ENCODE measurements at regions not wholly inside any gene's neighbourhood (a gene's known extent, or its start where the extent isn't known, plus 50 kb on each side); places are given as distances from the start of the nearest gene placed in this dataset.

DNA sequence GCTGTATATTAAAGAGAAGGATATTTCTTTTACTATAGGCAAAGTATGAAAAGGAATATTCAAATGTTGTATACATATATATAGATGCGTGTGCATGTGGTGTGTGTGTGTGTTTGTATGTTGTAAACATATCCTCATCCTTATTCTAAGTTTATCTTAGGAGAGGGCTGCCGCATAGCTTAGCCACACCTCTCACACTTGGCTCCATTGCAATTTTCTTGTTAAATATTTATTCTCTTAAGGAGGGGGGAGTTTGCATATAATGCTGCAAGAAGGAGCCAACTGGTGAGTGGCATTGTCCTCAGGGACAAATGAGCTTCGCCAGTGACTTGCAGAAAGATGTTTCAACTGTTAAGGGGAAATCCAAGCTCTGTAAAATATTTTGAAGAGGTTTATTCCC is 360.1 kb upstream of the RND3 start:
- Histone ChIP-seq H2AFZ (no peak overlapping the region), H3F3A (ENCODE audit: insufficient read depth, low read depth) (no peaks in the 10 kb centered on the region), H3K79me2 (ENCODE audit: low read depth) (no peaks in the 10 kb centered on the region), H3K4me3 (no peak overlapping the region), H4K20me1 (ENCODE audit: insufficient read depth) (no peaks in the 10 kb centered on the region), H3K36me3 (ENCODE audit: low read depth) (no peaks in the 10 kb centered on the region), H3K4me1 (replicated peaks; ENCODE audit: insufficient read depth) (no peaks in the 10 kb centered on the region), H3K4me2 (no peak overlapping the region), H3K9me2 (ENCODE audit: insufficient read depth) (no peaks in the 10 kb centered on the region), H3K27me3 (ENCODE audit: insufficient read depth, low read depth) (no peaks in the 10 kb centered on the region), H3K27ac (no peak overlapping the region), H3K9me3 (ENCODE audit: insufficient read depth, low read depth) (no peaks in the 10 kb centered on the region)
- intact Hi-C loops (cut with micrococcal nuclease; ENCODE audit: unreplicated experiment): no loop called here
- ChIA-PET CTCF (no interaction called here), POLR2A (ENCODE audit: unreplicated experiment) (interaction anchor here (0.6 kb wide), 2 partner anchors 35 to 1270 kb away, joined by 4 to 5 read pairs; no protein-coding TSS in a partner anchor)
- no peak for DNase-seq
- BruUV-seq (replicated peaks): no TSS peak
- TF ChIP-seq, protein P1, sequence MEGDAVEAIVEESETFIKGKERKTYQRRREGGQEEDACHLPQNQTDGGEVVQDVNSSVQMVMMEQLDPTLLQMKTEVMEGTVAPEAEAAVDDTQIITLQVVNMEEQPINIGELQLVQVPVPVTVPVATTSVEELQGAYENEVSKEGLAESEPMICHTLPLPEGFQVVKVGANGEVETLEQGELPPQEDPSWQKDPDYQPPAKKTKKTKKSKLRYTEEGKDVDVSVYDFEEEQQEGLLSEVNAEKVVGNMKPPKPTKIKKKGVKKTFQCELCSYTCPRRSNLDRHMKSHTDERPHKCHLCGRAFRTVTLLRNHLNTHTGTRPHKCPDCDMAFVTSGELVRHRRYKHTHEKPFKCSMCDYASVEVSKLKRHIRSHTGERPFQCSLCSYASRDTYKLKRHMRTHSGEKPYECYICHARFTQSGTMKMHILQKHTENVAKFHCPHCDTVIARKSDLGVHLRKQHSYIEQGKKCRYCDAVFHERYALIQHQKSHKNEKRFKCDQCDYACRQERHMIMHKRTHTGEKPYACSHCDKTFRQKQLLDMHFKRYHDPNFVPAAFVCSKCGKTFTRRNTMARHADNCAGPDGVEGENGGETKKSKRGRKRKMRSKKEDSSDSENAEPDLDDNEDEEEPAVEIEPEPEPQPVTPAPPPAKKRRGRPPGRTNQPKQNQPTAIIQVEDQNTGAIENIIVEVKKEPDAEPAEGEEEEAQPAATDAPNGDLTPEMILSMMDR (conservative IDR thresholded peaks at IDR 0.05): no peak
- no peak for TF ChIP-seq EZH2 (IDR thresholded peaks at IDR 0.05; ENCODE audit: low read depth)

DNA sequence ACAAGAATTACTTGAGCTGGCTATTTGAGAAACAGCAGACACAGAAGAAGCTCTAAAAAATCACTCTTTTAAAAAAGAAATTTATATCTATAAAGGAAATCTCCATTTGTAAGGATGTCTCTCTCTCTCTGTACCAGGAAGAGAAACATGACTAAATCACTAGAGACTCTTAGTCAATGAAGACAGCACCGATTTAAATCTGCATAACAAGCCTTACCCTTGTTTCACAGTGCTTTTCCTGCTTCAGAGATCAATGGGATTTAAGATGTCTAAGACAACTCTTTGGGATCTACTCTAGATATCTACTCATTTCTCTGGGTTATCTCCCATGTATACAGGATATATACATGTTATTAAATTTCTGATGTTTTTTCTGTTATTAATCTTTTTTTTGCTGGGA is 359.2 kb upstream of the RND3 start:
- TF ChIP-seq EZH2 (IDR thresholded peaks at IDR 0.05; ENCODE audit: low read depth): no peak
- TF ChIP-seq, protein P1 (conservative IDR thresholded peaks at IDR 0.05): no peak
- no peaks in the 10 kb centered on the region for H3F3A ChIP-seq (ENCODE audit: insufficient read depth, low read depth)
- no peak overlapping the region for H3K4me2 ChIP-seq
- H2AFZ ChIP-seq: no peak overlapping the region
- H3K36me3 ChIP-seq (ENCODE audit: low read depth): no peaks in the 10 kb centered on the region
- no peaks in the 10 kb centered on the region for H3K79me2 ChIP-seq (ENCODE audit: low read depth)
- no peaks in the 10 kb centered on the region for H4K20me1 ChIP-seq (ENCODE audit: insufficient read depth)
- no peaks in the 10 kb centered on the region for H3K9me3 ChIP-seq (ENCODE audit: insufficient read depth, low read depth)
- no peak for DNase-seq
- CTCF ChIA-PET: no interaction called here
- H3K27ac ChIP-seq: no peak overlapping the region
- no peaks in the 10 kb centered on the region for H3K27me3 ChIP-seq (ENCODE audit: insufficient read depth, low read depth)
- POLR2A ChIA-PET (ENCODE audit: unreplicated experiment): interaction anchor here (0.6 kb wide), 1 partner anchor 1271 kb away, joined by 4 read pairs; no protein-coding TSS in a partner anchor
- H3K4me1 ChIP-seq (replicated peaks; ENCODE audit: insufficient read depth): no peaks in the 10 kb centered on the region
- no peak overlapping the region for H3K4me3 ChIP-seq
- no TSS peak for BruUV-seq (replicated peaks)
- no peaks in the 10 kb centered on the region for H3K9me2 ChIP-seq (ENCODE audit: insufficient read depth)
- intact Hi-C loops (cut with micrococcal nuclease; ENCODE audit: unreplicated experiment): no loop called here

DNA sequence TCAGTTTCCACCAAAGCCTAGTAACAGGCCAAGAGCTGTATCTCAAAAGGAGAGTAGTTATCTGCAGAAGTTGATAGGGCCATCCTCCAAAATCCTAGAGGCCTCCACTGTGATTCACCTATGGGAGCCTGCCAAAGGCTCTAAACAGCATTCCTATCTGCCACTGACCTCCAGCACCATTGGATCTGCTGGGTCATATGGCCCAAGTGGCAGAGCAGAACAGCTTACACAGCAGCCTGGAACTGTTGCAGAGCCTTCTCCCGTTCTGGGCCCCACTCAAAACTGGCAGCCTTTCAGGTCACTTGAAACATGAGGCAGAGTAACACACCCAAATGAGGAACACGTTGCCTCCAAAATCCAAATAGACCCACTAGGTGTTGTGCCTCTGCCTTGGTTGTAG is 345.2 kb upstream of the RND3 start:
- no peaks in the 10 kb centered on the region for H3K9me3 ChIP-seq (ENCODE audit: insufficient read depth, low read depth)
- POLR2A ChIA-PET (ENCODE audit: unreplicated experiment): no interaction called here
- no peak overlapping the region for H3K27ac ChIP-seq
- intact Hi-C loops (cut with micrococcal nuclease; ENCODE audit: unreplicated experiment): no loop called here
- H3K36me3 ChIP-seq (ENCODE audit: low read depth): no peaks in the 10 kb centered on the region
- BruUV-seq (replicated peaks): no TSS peak
- no peak overlapping the region for H3K4me2 ChIP-seq
- H3K4me3 ChIP-seq: no peak overlapping the region
- no peaks in the 10 kb centered on the region for H4K20me1 ChIP-seq (ENCODE audit: insufficient read depth)
- no peak for TF ChIP-seq EZH2 (IDR thresholded peaks at IDR 0.05; ENCODE audit: low read depth)
- TF ChIP-seq, protein P1 (conservative IDR thresholded peaks at IDR 0.05): no peak
- H3F3A ChIP-seq (ENCODE audit: insufficient read depth, low read depth): no peaks in the 10 kb centered on the region
- no peaks in the 10 kb centered on the region for H3K4me1 ChIP-seq (replicated peaks; ENCODE audit: insufficient read depth)
- H2AFZ ChIP-seq: no peak overlapping the region
- H3K79me2 ChIP-seq (ENCODE audit: low read depth): no peaks in the 10 kb centered on the region
- H3K27me3 ChIP-seq (ENCODE audit: insufficient read depth, low read depth): no peaks in the 10 kb centered on the region
- no peak for DNase-seq
- no peaks in the 10 kb centered on the region for H3K9me2 ChIP-seq (ENCODE audit: insufficient read depth)
- CTCF ChIA-PET: no interaction called here

Measured in PC-9 (cell line).